GM06990 (cell line): ENCODE measurements at regions not wholly inside any gene's neighbourhood (a gene's known extent, or its start where the extent isn't known, plus 50 kb on each side); places are given as distances from the start of the nearest gene placed in this dataset.

Experiments used
- DNase-seq: peaks from one replicate; pipeline ENCODE4 v3.0.0-alpha.2; 2011; ENCODE audit not compliant: insufficient read length; ENCODE audit errors: extremely low read depth
- H3K27me3 ChIP-seq: replicated peaks from 2 replicates; pipeline ENCODE4 v1.6.0; 2011; ENCODE audit warnings: low read length; ENCODE audit not compliant: control insufficient read depth, insufficient read depth
- H3K36me3 ChIP-seq: 2 replicates; pipeline ENCODE4 v1.5.1; 2011; ENCODE audit warnings: low read length; ENCODE audit not compliant: control insufficient read depth, insufficient read depth
- H3K4me3 ChIP-seq: replicated peaks from 2 replicates; pipeline ENCODE4 v1.5.1; 2011; ENCODE audit warnings: low read depth, mild to moderate bottlenecking, control low read depth, low read length
- CTCF ChIP-seq: IDR thresholded peaks from 2 replicates; pipeline ENCODE4 v1.5.1; 2011; ENCODE audit warnings: low read length, control low read depth, mild to moderate bottlenecking, inconsistent platforms; ENCODE audit not compliant: insufficient read depth, poor library complexity, severe bottlenecking

- H3K4me3 ChIP-seq = no peak overlapping the region
- no peaks in the 10 kb centered on the region for H3K36me3 ChIP-seq
- no peak for TF ChIP-seq CTCF
- DNase-seq = no peak
- H3K27me3 ChIP-seq = no peaks in the 10 kb centered on the region
Measured at GRCh38 chr4:141416677-141417363, 196.1 kb downstream of the ZNF330 start.

- no peaks in the 10 kb centered on the region for H3K36me3 ChIP-seq
- no peak for TF ChIP-seq CTCF
- H3K27me3 ChIP-seq = no peaks in the 10 kb centered on the region
- DNase-seq = no peak
- H3K4me3 ChIP-seq = no peak overlapping the region
Measured at GRCh38 chr4:141417387-141417786, 196.7 kb downstream of the ZNF330 start.

GRCh38 chr4:141425124-141425523, 204.4 kb downstream of the ZNF330 start:
- H3K4me3 ChIP-seq = no peak overlapping the region
- no peak for DNase-seq
- no peaks in the 10 kb centered on the region for H3K36me3 ChIP-seq
- no peak for TF ChIP-seq CTCF
- no peaks in the 10 kb centered on the region for H3K27me3 ChIP-seq

GRCh38 chr4:141427726-141428296, 207.1 kb downstream of the ZNF330 start:
- no peak overlapping the region for H3K4me3 ChIP-seq
- TF ChIP-seq CTCF = no peak
- H3K27me3 ChIP-seq = no peaks in the 10 kb centered on the region
- DNase-seq = no peak
- H3K36me3 ChIP-seq = no peaks in the 10 kb centered on the region

- Histone ChIP-seq H3K36me3 (no peaks in the 10 kb centered on the region), H3K27me3 (no peaks in the 10 kb centered on the region), H3K4me3 (no peak overlapping the region)
- no peak for TF ChIP-seq CTCF
- no peak for DNase-seq
Measured at GRCh38 chr4:141429933-141430332, 206.4 kb upstream of the IL15 start.
